Peyer's patch (tissue), 4 donors: ENCODE measurements at regions not wholly inside any gene's neighbourhood (a gene's known extent, or its start where the extent isn't known, plus 50 kb on each side); places are given as distances from the start of the nearest gene placed in this dataset.

Experiments used
- DNase-seq, 3 donors: peaks; one replicate each; pipeline ENCODE4 v3.0.0-alpha.2; 2017 to 2019
- H3K27ac ChIP-seq, 4 donors: fragments of 200-600 bp; sonication (generic); one replicate each; pipeline ENCODE4 v1.5.1; 2016 to 2019
- H3K27me3 ChIP-seq, 2 donors: fragments of 200-600 bp; sonication (generic); one replicate each; pipeline ENCODE4 v1.5.1; 2019
- H3K36me3 ChIP-seq, 3 donors: fragments of 200-600 bp; sonication (generic); one replicate each; pipeline ENCODE4 v1.5.1; 2016 to 2019
- H3K4me1 ChIP-seq, 4 donors: fragments of 200-600 bp; sonication (generic); one replicate each; pipeline ENCODE4 v1.5.1; 2016 to 2019
- H3K4me3 ChIP-seq, 4 donors: fragments of 200-600 bp; sonication (generic); 1 replicate in 3 of 4; 2 replicates in 1 of 4; pipeline ENCODE4 v1.5.1; 2016 to 2019; ENCODE audit warnings: mild to moderate bottlenecking in 1 of 4
- H3K9me3 ChIP-seq, 4 donors: fragments of 200-600 bp; sonication (generic); one replicate each; pipeline ENCODE4 v1.5.1; 2016 to 2019; ENCODE audit warnings: mild to moderate bottlenecking in 1 of 4
- POLR2A ChIP-seq, 2 donors: fragments of 450-650 bp; IDR thresholded peaks; one replicate each; pipeline ENCODE4 v1.5.1; 2017; ENCODE audit warnings: antibody characterized with exemption in 2 of 2, mild to moderate bottlenecking in 2 of 2, moderate library complexity in 2 of 2
- TF ChIP-seq, protein P1 (sequence below), 6 experiments: fragments of 450-650 bp in 4 of 6; fragments of 200-600 bp in 2 of 6; sonication (generic) in 1 of 6; IDR thresholded peaks; one replicate each; pipeline ENCODE4 v1.5.1; 2017 to 2019; ENCODE audit warnings: antibody characterized with exemption in 6 of 6, mild to moderate bottlenecking in 3 of 6, moderate library complexity in 1 of 6

DNA sequence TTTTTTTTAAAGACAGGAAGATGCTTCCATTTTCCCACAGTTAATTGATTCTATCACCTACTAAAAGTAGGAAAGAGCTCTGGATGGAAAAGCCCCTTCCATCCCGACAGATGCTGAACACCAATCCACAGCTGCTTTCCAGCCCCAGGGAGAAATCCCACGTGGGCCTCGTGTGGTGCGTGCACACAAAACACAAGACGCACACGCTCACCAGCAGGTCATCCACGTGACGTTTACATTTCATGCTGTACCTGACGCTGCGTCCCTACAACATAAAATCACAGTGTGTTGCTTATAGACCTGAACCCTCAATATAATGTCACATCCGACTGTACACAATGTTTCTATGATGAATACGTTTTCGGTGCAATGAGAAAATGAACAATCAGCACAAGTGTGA, 50.2 kb upstream of the DACT2 start:
- no peak overlapping the region for H3K4me3 ChIP-seq
- H3K27ac ChIP-seq, result no peak overlapping the region
- no peaks in the 10 kb centered on the region for H3K4me1 ChIP-seq
- no peaks in the 10 kb centered on the region for H3K9me3 ChIP-seq
- no peak for DNase-seq
- no peaks in the 10 kb centered on the region for H3K27me3 ChIP-seq
- no peaks in the 10 kb centered on the region for H3K36me3 ChIP-seq
- TF ChIP-seq POLR2A (IDR thresholded peaks at IDR 0.05), result no peak
- TF ChIP-seq, protein P1, sequence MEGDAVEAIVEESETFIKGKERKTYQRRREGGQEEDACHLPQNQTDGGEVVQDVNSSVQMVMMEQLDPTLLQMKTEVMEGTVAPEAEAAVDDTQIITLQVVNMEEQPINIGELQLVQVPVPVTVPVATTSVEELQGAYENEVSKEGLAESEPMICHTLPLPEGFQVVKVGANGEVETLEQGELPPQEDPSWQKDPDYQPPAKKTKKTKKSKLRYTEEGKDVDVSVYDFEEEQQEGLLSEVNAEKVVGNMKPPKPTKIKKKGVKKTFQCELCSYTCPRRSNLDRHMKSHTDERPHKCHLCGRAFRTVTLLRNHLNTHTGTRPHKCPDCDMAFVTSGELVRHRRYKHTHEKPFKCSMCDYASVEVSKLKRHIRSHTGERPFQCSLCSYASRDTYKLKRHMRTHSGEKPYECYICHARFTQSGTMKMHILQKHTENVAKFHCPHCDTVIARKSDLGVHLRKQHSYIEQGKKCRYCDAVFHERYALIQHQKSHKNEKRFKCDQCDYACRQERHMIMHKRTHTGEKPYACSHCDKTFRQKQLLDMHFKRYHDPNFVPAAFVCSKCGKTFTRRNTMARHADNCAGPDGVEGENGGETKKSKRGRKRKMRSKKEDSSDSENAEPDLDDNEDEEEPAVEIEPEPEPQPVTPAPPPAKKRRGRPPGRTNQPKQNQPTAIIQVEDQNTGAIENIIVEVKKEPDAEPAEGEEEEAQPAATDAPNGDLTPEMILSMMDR (IDR thresholded peaks at IDR 0.05), result no peak

DNA sequence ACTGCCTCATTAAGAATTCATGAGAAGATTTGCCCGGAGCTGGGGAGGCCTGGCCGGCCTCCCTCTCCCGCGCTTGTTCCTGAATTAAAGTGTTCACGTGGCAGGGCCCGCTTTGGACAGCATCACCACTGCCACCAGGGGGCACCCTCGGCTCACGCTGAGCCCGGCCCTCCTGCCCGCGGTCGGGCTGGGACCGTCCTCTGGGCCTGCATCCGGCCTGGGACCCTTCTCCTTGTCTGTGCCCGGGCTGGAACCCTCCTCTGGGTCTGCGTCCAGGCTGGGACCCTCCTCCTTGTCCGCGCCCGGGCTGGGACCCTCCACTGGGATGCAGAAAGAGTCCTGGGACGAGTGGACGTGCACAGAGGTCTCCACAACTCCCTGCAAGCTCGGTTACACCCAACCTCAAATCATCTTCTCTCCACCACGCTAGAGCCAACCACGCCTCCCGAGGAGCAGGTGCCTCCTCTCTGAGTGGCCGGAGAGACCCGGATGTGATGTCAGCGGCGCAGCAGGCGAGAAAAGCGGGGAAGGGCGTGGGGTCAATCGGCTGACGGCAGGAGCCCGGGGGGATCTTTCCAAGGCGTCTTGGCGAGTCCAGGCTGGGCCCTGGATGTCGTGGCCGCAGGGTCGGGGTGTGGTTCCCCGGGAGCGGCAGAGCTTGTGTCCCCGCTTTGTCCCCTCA, 50.9 kb upstream of the DACT2 start:
- TF ChIP-seq, protein P1 (IDR thresholded peaks at IDR 0.05), result peak; percentile 14 to 85 (median 67)
- no peak for TF ChIP-seq POLR2A (IDR thresholded peaks at IDR 0.05)
- Histone ChIP-seq H3K4me3 (no peak overlapping the region), H3K27ac (no peak overlapping the region), H3K9me3 (no peaks in the 10 kb centered on the region), H3K4me1 (no peaks in the 10 kb centered on the region), H3K27me3 (no peaks in the 10 kb centered on the region), H3K36me3 (no peaks in the 10 kb centered on the region)
- DNase-seq, result peak in 2 of 3 donors; percentile 85 to 87

DNA sequence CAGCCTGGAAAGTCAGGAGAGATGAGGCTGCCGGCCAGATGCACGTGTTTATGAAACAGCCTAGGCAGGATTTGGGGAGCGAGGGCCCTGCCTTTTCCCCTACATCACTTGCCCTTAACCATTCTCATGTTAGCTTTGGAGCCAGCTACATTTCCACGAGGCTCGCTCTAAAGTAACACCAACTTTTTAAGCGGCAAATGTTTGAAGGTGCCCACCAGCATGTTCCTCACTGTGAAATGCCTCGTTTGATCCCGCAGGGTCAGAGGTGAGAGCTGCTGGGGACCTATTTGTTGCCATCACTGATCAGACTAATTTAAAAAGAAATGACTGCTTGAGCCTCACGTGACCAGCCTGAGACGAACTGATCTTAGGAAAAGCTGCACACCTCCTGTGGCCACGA, 51.6 kb upstream of the DACT2 start:
- Histone ChIP-seq H3K27ac (no peak overlapping the region), H3K4me3 (no peak overlapping the region), H3K4me1 (no peaks in the 10 kb centered on the region), H3K27me3 (no peaks in the 10 kb centered on the region), H3K36me3 (no peaks in the 10 kb centered on the region), H3K9me3 (no peaks in the 10 kb centered on the region)
- TF ChIP-seq, protein P1 (IDR thresholded peaks at IDR 0.05), result no peak
- no peak for TF ChIP-seq POLR2A (IDR thresholded peaks at IDR 0.05)
- no peak for DNase-seq

- H3K27me3 ChIP-seq, result no peaks in the 10 kb centered on the region
- TF ChIP-seq POLR2A (IDR thresholded peaks at IDR 0.05), result no peak
- TF ChIP-seq, protein P1 (IDR thresholded peaks at IDR 0.05), result no peak
- no peak for DNase-seq
- H3K27ac ChIP-seq, result no peak overlapping the region
- no peak overlapping the region for H3K4me3 ChIP-seq
- H3K36me3 ChIP-seq, result no peaks in the 10 kb centered on the region
- H3K9me3 ChIP-seq, result no peaks in the 10 kb centered on the region
- no peaks in the 10 kb centered on the region for H3K4me1 ChIP-seq
These were observed 52.0 kb upstream of the DACT2 start for GRCh38 chr6:168371618-168371980.

GRCh38 chr6:168371981-168372711, 52.6 kb upstream of the DACT2 start:
- H3K4me3 ChIP-seq, result no peak overlapping the region
- peak in 1 of 3 donors; percentile 39 for DNase-seq
- TF ChIP-seq, protein P1 (IDR thresholded peaks at IDR 0.05), result no peak
- TF ChIP-seq POLR2A (IDR thresholded peaks at IDR 0.05), result no peak
- H3K9me3 ChIP-seq, result no peaks in the 10 kb centered on the region
- no peaks in the 10 kb centered on the region for H3K36me3 ChIP-seq
- no peak overlapping the region for H3K27ac ChIP-seq
- peaks cover 0 to 4% (median 0%) of the 10 kb centered on the region in 4 donors for H3K4me1 ChIP-seq
- H3K27me3 ChIP-seq, result no peaks in the 10 kb centered on the region
